ENCODE measurements at regions not wholly inside any gene's neighbourhood (a gene's known extent, or its start where the extent isn't known, plus 50 kb on each side); places are given as distances from the start of the nearest gene placed in this dataset.

DNA sequence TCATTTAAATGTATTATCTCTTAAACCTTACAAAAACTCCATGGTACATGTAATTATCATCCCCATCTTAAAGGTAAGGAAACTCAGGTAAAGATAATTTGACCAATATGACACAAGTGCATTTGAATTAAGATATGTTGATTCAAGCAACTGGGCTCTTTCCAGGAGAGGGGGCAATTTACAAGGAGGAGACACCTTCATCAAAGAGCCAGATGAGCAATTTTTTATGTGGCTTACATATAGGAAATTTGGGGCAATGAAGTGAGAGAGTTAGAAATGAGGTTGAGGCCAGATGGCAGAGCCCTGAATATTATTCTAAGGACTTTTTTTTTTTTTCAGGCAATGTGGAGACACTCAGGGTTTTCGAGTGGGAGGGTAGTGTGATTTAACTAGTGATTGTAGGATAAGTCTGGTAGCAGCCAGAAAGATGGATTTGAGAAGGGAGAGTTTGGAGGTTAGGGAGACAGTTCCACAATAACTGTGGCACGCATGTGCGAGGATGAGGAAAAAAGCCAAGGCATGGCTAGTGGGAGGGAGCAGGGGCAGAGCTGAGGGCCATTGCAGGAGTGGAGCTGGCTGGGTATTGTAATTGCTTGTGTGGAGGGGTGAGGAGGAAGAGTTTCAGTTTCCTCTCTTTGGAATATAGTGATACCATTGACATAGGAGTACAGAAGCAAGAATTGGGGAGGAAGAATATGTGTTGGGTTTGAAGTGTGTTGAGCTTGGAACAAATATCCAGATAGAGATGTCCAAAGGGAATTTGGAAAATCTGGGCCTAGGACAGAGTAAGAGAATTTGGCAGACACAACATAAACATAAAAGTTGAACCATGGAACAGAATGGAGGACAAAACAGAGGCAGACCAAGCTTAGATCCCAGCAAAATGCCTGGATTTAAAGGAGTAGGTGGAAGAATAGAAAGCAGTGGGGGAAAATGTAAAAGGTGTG lies 72.0 kb downstream of the ACTBL2 start:
- no peak for TF ChIP-seq CTCF (IDR thresholded peaks at IDR 0.05; ENCODE audit: low read length)
- TF ChIP-seq EZH2 (optimal IDR thresholded peaks at IDR 0.05; ENCODE audit: low read depth, low read length): no peak

All from MM.1S (cell line).